Coronary artery (tissue), 2 donors: ENCODE measurements at regions not wholly inside any gene's neighbourhood (a gene's known extent, or its start where the extent isn't known, plus 50 kb on each side); places are given as distances from the start of the nearest gene placed in this dataset.
A peak's percentile ranks its signal among the peaks of the same experiment; 100 is the strongest.

Experiments used
- DNase-seq: peaks from one replicate; pipeline ENCODE4 v3.0.0-alpha.2; 2017; ENCODE audit warnings: low spot score
- H3K27ac ChIP-seq, 2 donors: fragments of 200-600 bp; sonication (generic); one replicate each; pipeline ENCODE4 v1.5.1; 2016 to 2019
- H3K4me3 ChIP-seq: fragments of 200-600 bp; sonication (generic); 2 replicates; pipeline ENCODE4 v1.5.1; 2016; ENCODE audit warnings: mild to moderate bottlenecking, moderate library complexity
- CTCF ChIP-seq: fragments of 200-600 bp; sonication (generic); IDR thresholded peaks from one replicate; pipeline ENCODE4 v1.5.1; 2019; ENCODE audit warnings: antibody characterized with exemption

- H3K4me3 ChIP-seq, result no peak overlapping the region
- no peak for DNase-seq
- no peak for TF ChIP-seq CTCF
- H3K27ac ChIP-seq, result no peak overlapping the region
Measured at GRCh38 chr11:101354801-101355200, 225.2 kb upstream of the PGR start.

- no peak for TF ChIP-seq CTCF
- no peak for DNase-seq
Measured at GRCh38 chr11:101348786-101349185, 219.2 kb upstream of the PGR start.

GRCh38 chr11:101346591-101346990 is 217.0 kb upstream of the PGR start:
- no peak for TF ChIP-seq CTCF
- DNase-seq, result no peak
- Histone ChIP-seq H3K4me3 (no peak overlapping the region), H3K27ac (no peak overlapping the region)

More at GRCh38 chr11:101348786-101349185, 219.2 kb upstream of the PGR start:
- Histone ChIP-seq H3K27ac (no peak overlapping the region), H3K4me3 (no peak overlapping the region)

DNA sequence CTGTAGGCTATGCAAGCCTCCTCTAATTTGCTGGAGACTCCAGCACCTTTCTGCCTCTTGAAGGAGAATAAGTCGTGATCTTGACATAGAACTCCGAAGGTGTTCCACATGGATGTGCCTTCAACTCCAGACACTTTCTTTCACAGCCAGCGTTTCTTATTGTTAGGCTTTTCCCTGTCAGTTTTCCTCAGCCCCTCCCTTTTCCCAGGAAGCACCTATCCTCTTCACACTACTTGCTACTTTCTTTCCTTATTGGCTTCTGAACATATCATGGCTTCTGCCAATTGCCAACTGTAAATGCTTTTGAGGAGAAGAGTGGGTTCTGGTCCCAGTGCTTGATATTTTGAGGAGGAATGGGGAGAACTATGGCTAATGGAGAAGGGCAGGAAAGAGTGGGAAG is 216.3 kb upstream of the PGR start:
- Histone ChIP-seq H3K4me3 (no peak overlapping the region), H3K27ac (no peak overlapping the region)
- DNase-seq, result no peak
- no peak for TF ChIP-seq CTCF

- H3K27ac ChIP-seq, result no peak overlapping the region
- no peak for TF ChIP-seq CTCF
- no peak overlapping the region for H3K4me3 ChIP-seq
- no peak for DNase-seq
Measured at GRCh38 chr11:101342307-101342706, 212.7 kb upstream of the PGR start.

- DNase-seq, result no peak
- no peak for TF ChIP-seq CTCF
- Histone ChIP-seq H3K4me3 (no peak overlapping the region), H3K27ac (peak overlapping the region in 1 of 2 donors; percentile 73)
Measured at GRCh38 chr11:101341578-101341977, 212.0 kb upstream of the PGR start.

- H3K4me3 ChIP-seq, result no peak overlapping the region
- H3K27ac ChIP-seq, result no peak overlapping the region
- no peak for DNase-seq
- no peak for TF ChIP-seq CTCF
Measured at GRCh38 chr11:101336858-101337257, 207.2 kb upstream of the PGR start.
